Retinal pigment epithelial cell (primary cell): ENCODE measurements at regions not wholly inside any gene's neighbourhood (a gene's known extent, or its start where the extent isn't known, plus 50 kb on each side); places are given as distances from the start of the nearest gene placed in this dataset.

Source experiments
- DNase-seq: peaks from one replicate; pipeline ENCODE4 v3.0.0-alpha.2; 2010; ENCODE audit warnings: low read depth
- H3K4me3 ChIP-seq: 2 replicates; pipeline ENCODE4 v1.5.1; 2011; ENCODE audit warnings: mild to moderate bottlenecking, low read length, control low read depth, moderate library complexity
- TF ChIP-seq, protein P1 (sequence below): conservative IDR thresholded peaks from 2 replicates; pipeline ENCODE4 v1.5.1; 2011; ENCODE audit warnings: low read depth, low read length, control low read depth, inconsistent platforms

DNA sequence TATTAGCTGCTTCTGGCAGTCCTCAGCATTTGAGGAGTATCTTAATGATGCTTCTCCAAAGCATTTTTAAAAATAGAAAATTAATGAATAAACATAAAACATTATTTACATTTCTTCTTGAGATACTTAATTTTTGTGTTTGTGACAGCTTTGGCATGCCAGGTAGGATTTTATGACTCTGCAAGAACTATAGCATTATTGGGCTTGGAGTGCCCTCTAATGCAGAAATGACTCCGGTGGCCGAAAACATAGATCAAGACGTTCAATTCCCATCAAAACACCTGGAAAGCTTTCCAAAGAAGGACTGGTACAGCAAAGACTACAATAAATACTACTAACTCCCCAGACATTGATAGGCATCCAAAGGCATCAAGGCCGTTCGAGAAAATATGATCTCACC, 366.4 kb upstream of the CXADR start:
- TF ChIP-seq, protein P1, sequence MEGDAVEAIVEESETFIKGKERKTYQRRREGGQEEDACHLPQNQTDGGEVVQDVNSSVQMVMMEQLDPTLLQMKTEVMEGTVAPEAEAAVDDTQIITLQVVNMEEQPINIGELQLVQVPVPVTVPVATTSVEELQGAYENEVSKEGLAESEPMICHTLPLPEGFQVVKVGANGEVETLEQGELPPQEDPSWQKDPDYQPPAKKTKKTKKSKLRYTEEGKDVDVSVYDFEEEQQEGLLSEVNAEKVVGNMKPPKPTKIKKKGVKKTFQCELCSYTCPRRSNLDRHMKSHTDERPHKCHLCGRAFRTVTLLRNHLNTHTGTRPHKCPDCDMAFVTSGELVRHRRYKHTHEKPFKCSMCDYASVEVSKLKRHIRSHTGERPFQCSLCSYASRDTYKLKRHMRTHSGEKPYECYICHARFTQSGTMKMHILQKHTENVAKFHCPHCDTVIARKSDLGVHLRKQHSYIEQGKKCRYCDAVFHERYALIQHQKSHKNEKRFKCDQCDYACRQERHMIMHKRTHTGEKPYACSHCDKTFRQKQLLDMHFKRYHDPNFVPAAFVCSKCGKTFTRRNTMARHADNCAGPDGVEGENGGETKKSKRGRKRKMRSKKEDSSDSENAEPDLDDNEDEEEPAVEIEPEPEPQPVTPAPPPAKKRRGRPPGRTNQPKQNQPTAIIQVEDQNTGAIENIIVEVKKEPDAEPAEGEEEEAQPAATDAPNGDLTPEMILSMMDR: no peak
- H3K4me3 ChIP-seq: no peak overlapping the region
- DNase-seq: no peak

DNA sequence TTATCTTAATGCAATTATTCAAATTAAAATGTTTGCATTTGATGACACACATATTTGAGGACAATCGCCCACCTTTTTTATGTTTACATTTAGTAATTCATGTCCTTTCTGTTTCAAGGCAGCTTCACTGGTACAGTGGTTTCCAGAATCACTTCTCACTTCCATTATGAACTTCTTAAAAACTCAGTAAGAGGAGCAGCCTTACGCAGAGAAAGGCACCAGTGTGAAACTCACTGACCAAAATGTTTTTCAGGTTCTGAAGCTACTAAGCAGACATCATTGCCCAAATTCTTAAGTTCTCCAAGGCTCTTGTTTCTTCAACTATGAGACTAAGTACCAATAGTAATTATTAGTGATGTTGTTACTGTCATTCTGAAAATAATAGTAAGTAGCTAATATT, 353.1 kb upstream of the CXADR start:
- no peak overlapping the region for H3K4me3 ChIP-seq
- TF ChIP-seq, protein P1: no peak
- no peak for DNase-seq

DNA sequence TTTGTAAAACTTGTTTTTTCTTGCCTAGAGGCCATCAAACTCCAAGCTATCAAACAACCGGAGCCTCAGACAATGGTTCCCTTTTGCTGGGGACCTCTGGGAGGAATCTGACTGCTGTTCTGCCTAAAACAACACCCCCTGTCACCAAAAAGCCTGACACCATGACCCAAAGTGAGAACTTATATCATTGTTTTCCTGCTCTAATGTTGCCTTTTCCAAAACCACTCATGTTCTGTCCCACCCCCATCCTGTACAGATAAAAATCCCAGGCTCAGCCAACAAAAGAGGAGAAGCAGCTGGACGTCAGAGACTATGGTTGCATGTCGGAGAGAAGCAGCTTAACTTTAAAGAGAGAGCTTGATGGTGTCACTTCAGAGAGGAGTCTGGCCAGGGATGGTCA, 327.2 kb upstream of the CXADR start:
- no peak for DNase-seq
- H3K4me3 ChIP-seq: no peak overlapping the region
- TF ChIP-seq, protein P1: no peak

DNA sequence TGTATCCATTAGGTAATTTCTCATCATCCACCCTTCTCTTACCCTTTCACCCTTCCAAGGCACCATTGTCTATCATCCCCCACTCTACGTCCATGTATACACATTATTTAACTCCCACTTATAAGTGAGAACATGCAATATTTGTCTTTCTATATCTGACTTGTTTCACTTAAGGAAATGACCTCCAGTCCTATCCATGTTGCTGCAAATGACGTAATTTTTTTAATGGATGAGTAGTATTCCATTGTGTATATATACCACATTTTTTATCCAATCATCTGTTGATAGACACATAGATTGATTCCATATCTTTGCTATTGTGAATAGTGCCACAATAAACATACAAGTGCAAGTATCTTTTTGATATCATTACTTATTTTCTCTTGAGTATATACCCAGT, 322.9 kb upstream of the CXADR start:
- H3K4me3 ChIP-seq: no peak overlapping the region
- DNase-seq: no peak

DNA sequence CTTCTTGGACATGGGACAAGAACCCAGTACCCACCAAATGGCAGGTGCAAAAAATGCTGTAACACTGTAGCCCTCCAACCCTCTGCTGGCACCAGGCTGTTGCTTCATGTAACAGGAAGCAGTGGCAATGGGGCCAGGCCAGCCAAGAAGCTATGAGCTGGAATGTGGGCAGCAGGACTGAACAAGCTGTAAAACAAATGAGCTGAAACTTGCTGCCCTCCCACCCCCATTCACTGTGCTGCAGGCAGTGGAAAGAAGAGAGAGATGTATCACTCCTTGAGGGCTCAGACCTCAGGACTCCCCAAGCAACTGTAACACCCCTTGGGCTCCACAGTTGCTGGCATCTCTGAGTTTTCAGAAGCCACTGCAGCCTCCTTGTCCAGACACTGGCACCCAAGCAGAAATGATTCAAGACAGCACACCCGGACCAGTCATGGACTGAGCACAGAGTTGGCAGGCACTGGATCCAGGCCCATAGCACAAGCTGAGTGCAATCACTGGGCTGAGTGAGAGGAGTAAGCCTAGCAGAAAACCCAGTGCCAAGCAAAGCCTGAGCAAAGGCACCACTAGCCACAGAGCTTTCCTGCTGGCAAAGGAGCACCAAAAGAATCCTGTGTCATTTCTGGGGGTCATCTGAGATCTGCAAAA, 321.4 kb upstream of the CXADR start:
- no peak overlapping the region for H3K4me3 ChIP-seq

More for the DNA sequence above, 322.9 kb upstream of the CXADR start:
- TF ChIP-seq, protein P1: no peak

DNA sequence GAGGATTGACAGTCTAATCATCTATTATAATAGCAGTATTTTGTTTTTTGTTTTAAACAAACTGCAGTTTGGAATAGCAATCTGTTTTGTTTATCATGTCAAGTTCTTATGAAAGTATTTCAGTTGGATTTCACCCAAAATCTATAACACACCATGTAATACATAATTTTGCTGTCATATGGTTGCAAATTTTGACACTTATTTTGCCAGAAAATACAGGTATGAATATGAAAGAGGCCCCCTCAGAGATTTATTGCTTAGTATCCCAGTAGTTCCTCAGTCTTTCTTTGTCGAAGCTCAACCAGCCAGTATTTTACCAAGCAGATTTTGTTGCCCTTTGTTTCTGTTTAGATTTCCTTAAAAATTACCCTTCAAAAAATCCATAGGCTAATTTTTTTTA, 317.5 kb upstream of the CXADR start:
- no peak overlapping the region for H3K4me3 ChIP-seq
- DNase-seq: no peak
- TF ChIP-seq, protein P1: no peak

More for the DNA sequence above, 321.4 kb upstream of the CXADR start:
- TF ChIP-seq, protein P1: no peak
- no peak for DNase-seq

DNA sequence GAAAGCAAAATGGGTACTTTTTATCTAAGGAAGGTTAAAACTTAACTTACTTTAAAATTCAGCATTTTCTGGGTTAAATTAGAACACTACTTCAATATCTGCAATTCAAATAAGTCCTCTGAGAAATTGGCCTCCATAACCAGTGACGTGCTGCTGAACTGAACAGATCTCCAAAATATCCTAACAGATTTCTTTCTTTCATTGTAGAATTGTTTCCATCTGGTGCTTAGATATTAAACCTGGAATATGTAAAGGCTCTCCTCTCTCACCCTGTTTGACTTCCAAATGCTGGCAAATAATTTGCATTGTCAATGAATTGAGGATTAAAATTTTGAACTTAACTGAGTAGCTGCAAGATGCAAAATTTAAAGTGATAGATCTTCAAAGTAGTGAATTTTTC, 316.9 kb upstream of the CXADR start:
- DNase-seq: no peak
- no peak overlapping the region for H3K4me3 ChIP-seq
- TF ChIP-seq, protein P1: no peak
